CD4-positive, alpha-beta T cell (primary cell): ENCODE measurements at regions not wholly inside any gene's neighbourhood (a gene's known extent, or its start where the extent isn't known, plus 50 kb on each side); places are given as distances from the start of the nearest gene placed in this dataset.

Experiments
- ATAC-seq: fragments of 200-7000 bp; cut with Tn5 transposase; one replicate; pipeline ENCODE4 v1.10.0; 2022; ENCODE audit warnings: mild to moderate bottlenecking; ENCODE audit not compliant: poor library complexity
- CTCF ChIA-PET: fragments of 350-600 bp; sonication (Branson Sonifier 250); formaldehyde crosslinking; loops from one replicate; lab custom pipeline; 2021; ENCODE audit warnings: antibody characterized with exemption, inconsistent platforms; lab: Charles Lee
- POLR2A ChIA-PET: fragments of 350-600 bp; sonication (Branson Sonifier 250); formaldehyde crosslinking; loops from one replicate; lab custom pipeline; 2021; ENCODE audit warnings: antibody characterized with exemption, inconsistent platforms; lab: Charles Lee
- DNase-seq, 14 experiments: peaks; one replicate each; pipeline ENCODE4 v3.0.0-alpha.2; 2013 to 2020; ENCODE audit warnings: mixed read lengths in 2 of 14
- H3K27ac ChIP-seq, 2 donors: one replicate each; pipeline versions ENCODE4 v1.5.1 to v1.7.0; 2013; ENCODE audit warnings: low read length in 2 of 2, low read depth in 1 of 2, mild to moderate bottlenecking in 1 of 2
- H3K27me3 ChIP-seq, 2 experiments: 1 replicate in 1 of 2; 2 replicates in 1 of 2; pipeline versions ENCODE4 v1.6.1 to v1.7.0; 2013; ENCODE audit warnings: low read length in 2 of 2, control low read depth in 1 of 2, mild to moderate bottlenecking in 1 of 2, moderate library complexity in 1 of 2; ENCODE audit not compliant: insufficient read depth in 2 of 2, control insufficient read depth in 1 of 2
- H3K36me3 ChIP-seq: one replicate; pipeline ENCODE4 v1.6.1; 2013; ENCODE audit warnings: low read length, control low read depth; ENCODE audit not compliant: insufficient read depth
- H3K4me1 ChIP-seq: one replicate; pipeline ENCODE4 v1.6.1; 2013; ENCODE audit warnings: low read length, control low read depth; ENCODE audit not compliant: insufficient read depth
- H3K4me3 ChIP-seq: one replicate; pipeline ENCODE4 v1.5.1; 2013; ENCODE audit warnings: mild to moderate bottlenecking, low read length, moderate library complexity
- H3K9me3 ChIP-seq, 2 experiments: 1 replicate in 1 of 2; 2 replicates in 1 of 2; pipeline versions ENCODE4 v1.6.1 to v1.7.0; 2013; ENCODE audit warnings: low read length in 2 of 2, mild to moderate bottlenecking in 2 of 2, control low read depth in 1 of 2, moderate library complexity in 1 of 2; ENCODE audit not compliant: control insufficient read depth in 1 of 2, insufficient read depth in 1 of 2
- H3K27ac Mint-ChIP-seq: one replicate; pipeline ENCODE4 v1.8.0; 2020; ENCODE audit warnings: mixed read lengths
- H3K27me3 Mint-ChIP-seq: one replicate; pipeline ENCODE4 v1.8.0; 2021; ENCODE audit warnings: mixed read lengths
- H3K36me3 Mint-ChIP-seq: one replicate; pipeline ENCODE4 v1.8.0; 2021; ENCODE audit warnings: low read depth, mixed read lengths
- H3K4me1 Mint-ChIP-seq: one replicate; pipeline ENCODE4 v1.8.0; 2021; ENCODE audit warnings: low read depth, mixed read lengths
- H3K4me3 Mint-ChIP-seq: one replicate; pipeline ENCODE4 v1.8.0; 2020; ENCODE audit warnings: mild to moderate bottlenecking, mixed read lengths
- H3K9me3 Mint-ChIP-seq: one replicate; pipeline ENCODE4 v1.8.0; 2020; ENCODE audit warnings: mixed read lengths
- intact Hi-C, 2 experiments: fragments of 100-400 bp; cut with DNase I in 1 of 2; cut with micrococcal nuclease in 1 of 2; formaldehyde crosslinking; loops; one replicate each; pipeline versions ENCODE4 v1.15.1 to v1.9.0; 2023 to 2025; cut with DNase I, micrococcal nuclease
- TF ChIP-seq, protein P1 (sequence below): fragments of 200-600 bp; IDR thresholded peaks from one replicate; pipeline ENCODE4 v1.8.0; 2022; ENCODE audit warnings: antibody characterized with exemption, mild to moderate bottlenecking

DNA sequence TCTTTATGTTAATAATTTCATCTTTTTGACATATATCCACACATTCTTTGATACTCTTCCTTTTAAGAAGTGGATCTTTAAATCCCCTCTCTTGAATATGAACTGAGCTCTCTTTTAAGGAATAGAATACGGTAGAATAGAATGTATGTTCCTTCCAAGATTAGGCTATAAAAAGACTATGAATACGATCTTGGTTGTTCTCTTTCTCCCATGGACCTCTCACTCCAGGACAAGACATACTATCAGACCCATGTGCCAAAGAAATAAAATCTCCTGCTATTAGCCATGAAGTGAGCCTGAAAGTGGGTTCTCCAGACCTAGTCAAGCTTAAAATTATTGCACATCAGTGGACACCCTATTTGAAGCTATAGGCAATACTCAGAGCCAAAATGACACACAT is 392.2 kb upstream of the ANO3 start:
- H3K9me3 Mint-ChIP-seq = peaks cover 12% of the 10 kb centered on the region
- intact Hi-C loops = no loop called here
- Histone ChIP-seq H3K27me3 (no peaks in the 10 kb centered on the region), H3K4me3 (no peak overlapping the region), H3K9me3 (peaks cover 0 to 18% of the 10 kb centered on the region in 2 experiments), H3K27ac (no peak overlapping the region), H3K36me3 (no peaks in the 10 kb centered on the region), H3K4me1 (no peaks in the 10 kb centered on the region)
- H3K4me1 Mint-ChIP-seq = no peaks in the 10 kb centered on the region
- no peak overlapping the region for H3K4me3 Mint-ChIP-seq
- ChIA-PET POLR2A (no interaction called here), CTCF (no interaction called here)
- ATAC-seq = no peak
- no peak for DNase-seq
- TF ChIP-seq, protein P1, sequence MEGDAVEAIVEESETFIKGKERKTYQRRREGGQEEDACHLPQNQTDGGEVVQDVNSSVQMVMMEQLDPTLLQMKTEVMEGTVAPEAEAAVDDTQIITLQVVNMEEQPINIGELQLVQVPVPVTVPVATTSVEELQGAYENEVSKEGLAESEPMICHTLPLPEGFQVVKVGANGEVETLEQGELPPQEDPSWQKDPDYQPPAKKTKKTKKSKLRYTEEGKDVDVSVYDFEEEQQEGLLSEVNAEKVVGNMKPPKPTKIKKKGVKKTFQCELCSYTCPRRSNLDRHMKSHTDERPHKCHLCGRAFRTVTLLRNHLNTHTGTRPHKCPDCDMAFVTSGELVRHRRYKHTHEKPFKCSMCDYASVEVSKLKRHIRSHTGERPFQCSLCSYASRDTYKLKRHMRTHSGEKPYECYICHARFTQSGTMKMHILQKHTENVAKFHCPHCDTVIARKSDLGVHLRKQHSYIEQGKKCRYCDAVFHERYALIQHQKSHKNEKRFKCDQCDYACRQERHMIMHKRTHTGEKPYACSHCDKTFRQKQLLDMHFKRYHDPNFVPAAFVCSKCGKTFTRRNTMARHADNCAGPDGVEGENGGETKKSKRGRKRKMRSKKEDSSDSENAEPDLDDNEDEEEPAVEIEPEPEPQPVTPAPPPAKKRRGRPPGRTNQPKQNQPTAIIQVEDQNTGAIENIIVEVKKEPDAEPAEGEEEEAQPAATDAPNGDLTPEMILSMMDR = no peak
- H3K27ac Mint-ChIP-seq = no peak overlapping the region
- H3K27me3 Mint-ChIP-seq = no peaks in the 10 kb centered on the region
- no peaks in the 10 kb centered on the region for H3K36me3 Mint-ChIP-seq

DNA sequence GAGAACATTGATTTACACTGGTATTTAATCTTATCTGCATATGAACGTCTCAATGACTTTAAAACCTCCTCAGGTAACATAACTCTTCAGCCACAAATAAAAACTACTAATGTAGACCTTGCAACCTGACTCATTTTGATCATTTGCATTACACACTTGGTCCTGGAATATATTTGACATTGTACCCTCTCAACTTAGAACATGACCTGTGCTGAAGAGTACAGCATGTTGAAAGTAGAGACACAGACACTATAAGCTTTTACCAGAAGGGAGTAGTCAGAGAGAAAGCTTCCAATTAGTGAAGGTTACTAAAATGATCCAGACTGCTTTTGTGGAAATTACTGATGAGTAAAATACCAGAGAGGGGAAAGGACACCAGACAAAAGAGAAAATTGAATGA is 390.6 kb upstream of the ANO3 start:
- POLR2A ChIA-PET = no interaction called here
- Mint-ChIP-seq H3K9me3 (peaks cover 5% of the 10 kb centered on the region), H3K36me3 (no peaks in the 10 kb centered on the region), H3K27me3 (no peaks in the 10 kb centered on the region), H3K4me1 (no peaks in the 10 kb centered on the region), H3K27ac (no peak overlapping the region), H3K4me3 (no peak overlapping the region)
- Histone ChIP-seq H3K4me3 (no peak overlapping the region), H3K27me3 (no peaks in the 10 kb centered on the region), H3K9me3 (peaks cover 0 to 33% of the 10 kb centered on the region in 2 experiments), H3K4me1 (no peaks in the 10 kb centered on the region), H3K27ac (no peak overlapping the region), H3K36me3 (no peaks in the 10 kb centered on the region)
- DNase-seq (no peak), ATAC-seq (no peak)
- TF ChIP-seq, protein P1 = no peak
- CTCF ChIA-PET = no interaction called here
- intact Hi-C loops = no loop called here

DNA sequence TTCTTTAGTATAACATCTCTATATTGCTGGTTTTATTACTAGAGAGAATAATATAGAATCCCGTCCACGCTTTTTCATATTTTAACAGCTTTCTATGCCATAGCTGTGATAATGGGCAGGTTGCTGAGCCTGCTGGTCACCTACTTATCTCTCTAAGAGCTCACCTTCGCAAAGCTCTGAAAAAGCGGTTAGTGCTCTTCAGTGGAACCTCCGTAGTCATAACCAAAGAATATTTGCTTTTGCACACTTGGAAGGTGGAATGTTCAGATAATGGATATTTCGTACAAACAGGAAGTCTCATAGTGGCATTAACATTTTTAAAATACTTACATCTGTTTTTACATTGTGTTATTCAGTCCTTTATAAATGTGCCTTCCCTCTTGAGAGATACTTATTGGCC is 388.9 kb upstream of the ANO3 start:
- ATAC-seq (no peak), DNase-seq (no peak)
- Histone ChIP-seq H3K4me3 (no peak overlapping the region), H3K27ac (no peak overlapping the region), H3K9me3 (peaks cover 0 to 33% of the 10 kb centered on the region in 2 experiments), H3K4me1 (no peaks in the 10 kb centered on the region), H3K36me3 (no peaks in the 10 kb centered on the region), H3K27me3 (no peaks in the 10 kb centered on the region)
- H3K36me3 Mint-ChIP-seq = no peaks in the 10 kb centered on the region
- H3K27me3 Mint-ChIP-seq = no peaks in the 10 kb centered on the region
- ChIA-PET CTCF (no interaction called here), POLR2A (no interaction called here)
- intact Hi-C loops = no loop called here
- TF ChIP-seq, protein P1 = no peak
- H3K27ac Mint-ChIP-seq = no peak overlapping the region
- H3K4me3 Mint-ChIP-seq = no peak overlapping the region
- peaks cover 10% of the 10 kb centered on the region for H3K9me3 Mint-ChIP-seq
- H3K4me1 Mint-ChIP-seq = no peaks in the 10 kb centered on the region
